ENCODE measurements at regions not wholly inside any gene's neighbourhood (a gene's known extent, or its start where the extent isn't known, plus 50 kb on each side); places are given as distances from the start of the nearest gene placed in this dataset.
A peak's percentile ranks its signal among the peaks of the same experiment; 100 is the strongest.

GRCh38 chr10:2251631-2252030 is 514.3 kb upstream of the ADARB2 start:
- 0 out of 7 replicates have a peak overlapping the region, but pooled peaks of 1 of the 3 experiments have one; percentile 51 for H3K27ac Mint-ChIP-seq
- H3K4ac ChIP-seq (ENCODE audit: low read depth, low read length): no peak overlapping the region
- H4K20me1 ChIP-seq (ENCODE audit: control insufficient read depth, insufficient read depth, insufficient read length): no peaks in the 10 kb centered on the region
- no peak overlapping the region for H3K56ac ChIP-seq (ENCODE audit: insufficient read length, low read depth, low read length)
- H3T11ph ChIP-seq (ENCODE audit: low read length): no peak overlapping the region
- H3K27ac ChIP-seq (ENCODE audit: insufficient read length, low read depth, low read length): no peak overlapping the region
- no peaks in the 10 kb centered on the region for H3K27me3 ChIP-seq (ENCODE audit: insufficient read depth, low read length)
- no peaks in the 10 kb centered on the region for H3K9me3 ChIP-seq (ENCODE audit: control insufficient read depth, low read depth, low read length)
- TF ChIP-seq CTCF (conservative IDR thresholded peaks at IDR 0.05): no peak
- no peak overlapping the region for H2BK15ac ChIP-seq (ENCODE audit: low read depth, low read length)
- H3K23me2 ChIP-seq (ENCODE audit: insufficient read length, low read depth, low read length, poor library complexity, severe bottlenecking): no peaks in the 10 kb centered on the region
- H3K79me1 ChIP-seq (ENCODE audit: insufficient read depth, low read depth, low read length, poor library complexity, severe bottlenecking): no peaks in the 10 kb centered on the region
- WGBS (ENCODE audit: extremely low coverage, insufficient read length, low lambda C conversion rate): 100% methylated on average over 2 of the region's 8 CpGs
- no peak overlapping the region for H2AK5ac ChIP-seq (ENCODE audit: insufficient read length, low read length)
- no peak overlapping the region for H4K8ac ChIP-seq (replicated peaks; ENCODE audit: insufficient read length, low read depth, low read length)
- H3K27me3 Mint-ChIP-seq (ENCODE audit: low read depth): no peaks in the 10 kb centered on the region; the same call in 1 of the 2 replicates
- H2BK5ac ChIP-seq (ENCODE audit: insufficient read length, low read length): no peak overlapping the region
- peaks cover 0 to 2% of the 10 kb centered on the region in 2 experiments; a peak in 1 of 4 replicates for H3K4me1 Mint-ChIP-seq
- no peaks in the 10 kb centered on the region; the same call in 1 of the 2 replicates for H3K4me1 ChIP-seq (ENCODE audit: insufficient read depth, low read length)
- H3K18ac ChIP-seq (ENCODE audit: insufficient read length, low read depth, low read length): no peak overlapping the region
- peaks cover 0 to 3% of the 10 kb centered on the region in 2 experiments; a peak in 2 of 5 replicates for H3K9me3 Mint-ChIP-seq
- no peak overlapping the region for H2AFZ ChIP-seq (ENCODE audit: low read length)
- H3K36me3 Mint-ChIP-seq (ENCODE audit: insufficient read depth in 1 of 3, low read depth in 3 of 3): no peaks in the 10 kb centered on the region
- H2BK20ac ChIP-seq (ENCODE audit: low read depth, low read length, poor library complexity, severe bottlenecking): no peak overlapping the region
- H4K91ac ChIP-seq (ENCODE audit: insufficient read length, low read depth, low read length): no peak overlapping the region
- no peak overlapping the region for H2BK120ac ChIP-seq (ENCODE audit: low read depth, low read length, poor library complexity, severe bottlenecking)
- H3K9ac ChIP-seq (ENCODE audit: extremely low read depth, insufficient read length, low read length): no peak overlapping the region
- no peak overlapping the region for H3K14ac ChIP-seq (ENCODE audit: insufficient read depth, low read length)
- no peak overlapping the region for H3K4me2 ChIP-seq (ENCODE audit: insufficient read depth, insufficient read length, low read length)
- no peak overlapping the region for H3K4me3 Mint-ChIP-seq
- H3K23ac ChIP-seq (ENCODE audit: insufficient read length, low read depth, low read length): no peak overlapping the region
- no peak for DNase-seq
- no peak overlapping the region for H2BK12ac ChIP-seq (ENCODE audit: insufficient read length, low read depth, low read length)
- no peaks in the 10 kb centered on the region for H3K79me2 ChIP-seq (ENCODE audit: insufficient read depth, low read length)
- H4K5ac ChIP-seq (ENCODE audit: insufficient read length, low read depth, low read length): no peak overlapping the region
